Astrocyte (in vitro differentiated cells and primary cell): ENCODE measurements at regions not wholly inside any gene's neighbourhood (a gene's known extent, or its start where the extent isn't known, plus 50 kb on each side); places are given as distances from the start of the nearest gene placed in this dataset.

Source experiments
- DNase-seq: peaks from one replicate; pipeline ENCODE4 v3.0.0-alpha.2; 2010; ENCODE audit warnings: low read depth
- FAIRE-seq: peaks from 2 replicates; lab custom pipeline; 2011; peaks lifted over from hg19 to GRCh38; lab: Jason Lieb, UNC
- H2AFZ ChIP-seq: 2 replicates; pipeline ENCODE4 v1.6.0; 2012; ENCODE audit warnings: low read depth, low read length, inconsistent platforms
- H3K27ac ChIP-seq: 2 replicates; pipeline ENCODE4 v1.5.1; 2011; ENCODE audit warnings: low read depth, low read length, inconsistent platforms
- H3K27me3 ChIP-seq: 2 replicates; pipeline ENCODE4 v1.6.0; 2011; ENCODE audit warnings: low read length, inconsistent platforms; ENCODE audit not compliant: insufficient read depth
- H3K36me3 ChIP-seq: 2 replicates; pipeline ENCODE4 v1.5.1; 2011; ENCODE audit warnings: low read length, inconsistent platforms; ENCODE audit not compliant: insufficient read depth
- H3K4me1 ChIP-seq: 2 replicates; pipeline ENCODE4 v1.5.1; 2011; ENCODE audit warnings: low read length, inconsistent platforms; ENCODE audit not compliant: insufficient read depth
- H3K4me2 ChIP-seq: 2 replicates; pipeline ENCODE4 v1.6.0; 2012; ENCODE audit warnings: low read length, inconsistent platforms
- H3K4me3 ChIP-seq: 2 replicates; pipeline ENCODE4 v1.5.1; 2011; ENCODE audit warnings: low read depth, mild to moderate bottlenecking, low read length, inconsistent platforms; ENCODE audit not compliant: insufficient read depth
- H3K79me2 ChIP-seq: 2 replicates; pipeline ENCODE4 v1.6.0; 2012; ENCODE audit warnings: mild to moderate bottlenecking, low read length, inconsistent platforms; ENCODE audit not compliant: insufficient read depth
- H3K9ac ChIP-seq: 2 replicates; pipeline ENCODE4 v1.6.0; 2012; ENCODE audit warnings: mild to moderate bottlenecking, low read length, inconsistent platforms
- H3K9me3 ChIP-seq: 2 replicates; pipeline ENCODE4 v1.5.1; 2012; ENCODE audit warnings: low read depth, mild to moderate bottlenecking, low read length, inconsistent platforms; ENCODE audit not compliant: insufficient read depth
- H4K20me1 ChIP-seq: 2 replicates; pipeline ENCODE4 v1.6.0; 2012; ENCODE audit warnings: low read length, inconsistent platforms; ENCODE audit not compliant: insufficient read depth
- H3K27ac Mint-ChIP-seq: one replicate; pipeline ENCODE4 v1.8.0; 2021; ENCODE audit warnings: mild to moderate bottlenecking, mixed read lengths; ENCODE audit not compliant: unreplicated experiment
- H3K27me3 Mint-ChIP-seq: one replicate; pipeline ENCODE4 v1.8.0; 2021; ENCODE audit warnings: low read depth, mixed read lengths; ENCODE audit not compliant: unreplicated experiment
- H3K36me3 Mint-ChIP-seq: one replicate; pipeline ENCODE4 v1.8.0; 2021; ENCODE audit warnings: low read depth, mixed read lengths; ENCODE audit not compliant: unreplicated experiment
- H3K4me1 Mint-ChIP-seq: one replicate; pipeline ENCODE4 v1.8.0; 2021; ENCODE audit warnings: low read depth, mixed read lengths; ENCODE audit not compliant: unreplicated experiment
- H3K4me3 Mint-ChIP-seq: one replicate; pipeline ENCODE4 v1.8.0; 2021; ENCODE audit warnings: mild to moderate bottlenecking, moderate library complexity, mixed read lengths; ENCODE audit not compliant: unreplicated experiment
- H3K9me3 Mint-ChIP-seq: one replicate; pipeline ENCODE4 v1.8.0; 2021; ENCODE audit warnings: mild to moderate bottlenecking, mixed read lengths; ENCODE audit not compliant: unreplicated experiment
- EZH2 ChIP-seq: IDR thresholded peaks from 2 replicates; pipeline ENCODE4 v1.6.1; 2012; ENCODE audit warnings: mild to moderate bottlenecking, low read length, inconsistent platforms; ENCODE audit not compliant: insufficient read depth
- TF ChIP-seq, protein P1 (sequence below): IDR thresholded peaks from 2 replicates; pipeline ENCODE4 v1.5.1; 2011; ENCODE audit warnings: low read depth, mild to moderate bottlenecking, inconsistent platforms, low read length, moderate library complexity; ENCODE audit not compliant: insufficient read depth

DNA sequence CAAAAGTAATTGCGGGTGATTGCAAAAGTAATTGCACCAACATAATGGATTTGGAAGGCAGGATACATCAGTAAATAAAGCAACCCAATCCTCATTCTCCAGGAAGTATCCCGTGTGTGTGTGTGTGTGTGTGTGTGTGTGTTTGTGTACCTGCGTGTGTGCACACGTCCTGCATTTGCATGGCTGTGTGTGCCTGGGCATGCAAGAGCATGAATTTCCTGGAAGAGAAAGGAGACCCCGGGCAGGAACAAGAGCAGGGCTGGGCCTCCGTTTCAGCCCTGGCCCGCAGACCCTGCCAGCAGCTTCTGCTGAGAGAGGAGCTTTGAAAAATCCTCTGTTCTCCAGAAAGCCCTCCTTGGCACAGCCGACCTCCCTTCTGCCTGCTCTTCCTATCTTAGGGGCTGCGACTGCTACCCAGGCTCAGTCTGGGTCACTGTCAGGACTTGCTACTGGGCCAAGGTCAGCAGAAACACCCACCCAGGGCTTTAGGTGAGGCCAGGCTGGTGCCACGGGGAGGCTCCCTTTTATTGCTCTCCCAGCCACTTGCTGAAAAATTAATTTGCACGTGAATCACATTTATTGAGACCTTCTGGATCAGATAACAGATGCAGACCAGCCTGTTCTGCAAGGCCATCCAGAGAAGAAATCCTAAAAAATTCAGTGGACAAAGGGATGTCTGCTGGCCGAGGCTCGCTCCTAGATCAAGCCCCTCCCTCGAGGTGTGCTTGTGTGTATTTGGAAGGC lies 258.3 kb downstream of the ZNF536 start:
- Mint-ChIP-seq H3K36me3 (no peaks in the 10 kb centered on the region), H3K27ac (no peak overlapping the region), H3K4me1 (peaks cover 8% of the 10 kb centered on the region), H3K27me3 (peaks cover 28% of the 10 kb centered on the region), H3K9me3 (peaks cover 2% of the 10 kb centered on the region), H3K4me3 (no peak overlapping the region)
- no peaks in the 10 kb centered on the region for H3K4me1 ChIP-seq
- TF ChIP-seq EZH2, result no peak
- TF ChIP-seq, protein P1, sequence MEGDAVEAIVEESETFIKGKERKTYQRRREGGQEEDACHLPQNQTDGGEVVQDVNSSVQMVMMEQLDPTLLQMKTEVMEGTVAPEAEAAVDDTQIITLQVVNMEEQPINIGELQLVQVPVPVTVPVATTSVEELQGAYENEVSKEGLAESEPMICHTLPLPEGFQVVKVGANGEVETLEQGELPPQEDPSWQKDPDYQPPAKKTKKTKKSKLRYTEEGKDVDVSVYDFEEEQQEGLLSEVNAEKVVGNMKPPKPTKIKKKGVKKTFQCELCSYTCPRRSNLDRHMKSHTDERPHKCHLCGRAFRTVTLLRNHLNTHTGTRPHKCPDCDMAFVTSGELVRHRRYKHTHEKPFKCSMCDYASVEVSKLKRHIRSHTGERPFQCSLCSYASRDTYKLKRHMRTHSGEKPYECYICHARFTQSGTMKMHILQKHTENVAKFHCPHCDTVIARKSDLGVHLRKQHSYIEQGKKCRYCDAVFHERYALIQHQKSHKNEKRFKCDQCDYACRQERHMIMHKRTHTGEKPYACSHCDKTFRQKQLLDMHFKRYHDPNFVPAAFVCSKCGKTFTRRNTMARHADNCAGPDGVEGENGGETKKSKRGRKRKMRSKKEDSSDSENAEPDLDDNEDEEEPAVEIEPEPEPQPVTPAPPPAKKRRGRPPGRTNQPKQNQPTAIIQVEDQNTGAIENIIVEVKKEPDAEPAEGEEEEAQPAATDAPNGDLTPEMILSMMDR, result no peak
- no peaks in the 10 kb centered on the region for H3K36me3 ChIP-seq
- no peak overlapping the region for H2AFZ ChIP-seq
- no peaks in the 10 kb centered on the region for H3K27me3 ChIP-seq
- DNase-seq, result no peak
- H3K79me2 ChIP-seq, result no peaks in the 10 kb centered on the region
- no peak overlapping the region for H3K27ac ChIP-seq
- no peak overlapping the region for H3K4me3 ChIP-seq
- no peaks in the 10 kb centered on the region for H4K20me1 ChIP-seq
- no peak for FAIRE-seq
- no peaks in the 10 kb centered on the region for H3K9me3 ChIP-seq
- H3K4me2 ChIP-seq, result no peak overlapping the region
- H3K9ac ChIP-seq, result no peak overlapping the region

DNA sequence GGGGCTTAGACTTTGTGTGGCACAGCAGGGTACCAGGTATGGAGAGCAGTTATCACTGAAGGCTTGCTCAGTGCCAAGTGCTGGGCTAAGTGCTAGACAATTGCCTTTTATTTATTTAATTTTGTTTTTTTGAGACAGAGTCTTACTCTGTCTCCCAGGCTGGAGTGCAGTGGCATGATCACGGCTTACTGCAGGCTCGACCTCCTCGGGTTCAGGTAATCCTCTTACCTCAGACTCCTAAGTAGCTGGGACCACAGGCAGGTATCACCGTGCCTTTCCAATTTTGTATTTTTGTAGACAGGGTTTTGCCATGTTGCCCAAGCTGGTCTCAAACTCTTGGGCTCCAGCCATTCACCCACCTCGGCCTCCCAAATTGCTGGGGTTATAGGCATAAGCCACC lies 256.9 kb downstream of the ZNF536 start:
- H3K4me3 Mint-ChIP-seq, result no peak overlapping the region
- FAIRE-seq (no peak), DNase-seq (no peak)
- Histone ChIP-seq H3K4me2 (no peak overlapping the region), H3K79me2 (no peaks in the 10 kb centered on the region), H3K9ac (no peak overlapping the region), H2AFZ (no peak overlapping the region), H3K36me3 (no peaks in the 10 kb centered on the region), H4K20me1 (no peaks in the 10 kb centered on the region), H3K27me3 (no peaks in the 10 kb centered on the region), H3K27ac (no peak overlapping the region), H3K4me3 (no peak overlapping the region), H3K4me1 (no peaks in the 10 kb centered on the region), H3K9me3 (no peaks in the 10 kb centered on the region)
- H3K27ac Mint-ChIP-seq, result no peak overlapping the region
- peaks cover 6% of the 10 kb centered on the region for H3K9me3 Mint-ChIP-seq
- peaks cover 24% of the 10 kb centered on the region for H3K27me3 Mint-ChIP-seq
- TF ChIP-seq, protein P1, result no peak
- TF ChIP-seq EZH2, result no peak
- H3K4me1 Mint-ChIP-seq, result peaks cover 8% of the 10 kb centered on the region
- H3K36me3 Mint-ChIP-seq, result no peaks in the 10 kb centered on the region

DNA sequence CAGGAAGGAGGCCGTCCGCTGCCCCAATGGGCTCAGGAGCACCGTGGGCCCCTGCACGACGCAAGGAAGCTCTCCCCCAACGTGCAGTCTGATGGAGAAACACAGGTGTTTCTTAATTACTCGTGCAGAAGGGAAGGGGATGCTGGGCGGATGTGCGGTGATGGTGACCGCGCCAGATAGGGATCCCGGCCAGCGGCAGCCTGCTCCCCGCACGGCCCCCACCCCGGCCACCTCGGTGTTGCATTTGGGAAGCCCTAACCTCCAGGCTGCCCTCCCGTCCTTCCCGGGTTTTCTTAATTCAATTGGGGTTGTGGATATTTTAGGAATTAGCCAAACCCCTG lies 254.4 kb downstream of the ZNF536 start:
- H3K4me2 ChIP-seq, result no peak overlapping the region
- H3K27ac ChIP-seq, result no peak overlapping the region
- H2AFZ ChIP-seq, result no peak overlapping the region
- H3K4me1 Mint-ChIP-seq, result peaks cover 8% of the 10 kb centered on the region
- H3K9ac ChIP-seq, result no peak overlapping the region
- DNase-seq (no peak), FAIRE-seq (no peak)
- peaks cover 17% of the 10 kb centered on the region for H3K27me3 Mint-ChIP-seq
- H4K20me1 ChIP-seq, result no peaks in the 10 kb centered on the region
- H3K4me1 ChIP-seq, result no peaks in the 10 kb centered on the region
- H3K79me2 ChIP-seq, result no peaks in the 10 kb centered on the region
- no peak overlapping the region for H3K4me3 ChIP-seq
- H3K36me3 ChIP-seq, result no peaks in the 10 kb centered on the region
- no peak overlapping the region for H3K27ac Mint-ChIP-seq
- no peaks in the 10 kb centered on the region for H3K36me3 Mint-ChIP-seq
- TF ChIP-seq EZH2, result no peak
- TF ChIP-seq, protein P1, result no peak
- H3K27me3 ChIP-seq, result no peaks in the 10 kb centered on the region
- H3K4me3 Mint-ChIP-seq, result no peak overlapping the region
- peaks cover 10% of the 10 kb centered on the region for H3K9me3 Mint-ChIP-seq
- no peaks in the 10 kb centered on the region for H3K9me3 ChIP-seq
